AG10803 (cell line): ENCODE measurements at regions not wholly inside any gene's neighbourhood (a gene's known extent, or its start where the extent isn't known, plus 50 kb on each side); places are given as distances from the start of the nearest gene placed in this dataset.

Experiments
- DNase-seq: peaks from one replicate; pipeline ENCODE4 v3.0.0; 2010; ENCODE audit warnings: low read depth
- H3K4me3 ChIP-seq: 2 replicates; pipeline ENCODE4 v1.5.1; 2011; ENCODE audit warnings: mild to moderate bottlenecking, low read length, control low read depth
- TF ChIP-seq, protein P1 (sequence below): conservative IDR thresholded peaks from 2 replicates; pipeline ENCODE4 v1.5.1; 2011; ENCODE audit warnings: mild to moderate bottlenecking, low read length, control low read depth, inconsistent platforms

DNA sequence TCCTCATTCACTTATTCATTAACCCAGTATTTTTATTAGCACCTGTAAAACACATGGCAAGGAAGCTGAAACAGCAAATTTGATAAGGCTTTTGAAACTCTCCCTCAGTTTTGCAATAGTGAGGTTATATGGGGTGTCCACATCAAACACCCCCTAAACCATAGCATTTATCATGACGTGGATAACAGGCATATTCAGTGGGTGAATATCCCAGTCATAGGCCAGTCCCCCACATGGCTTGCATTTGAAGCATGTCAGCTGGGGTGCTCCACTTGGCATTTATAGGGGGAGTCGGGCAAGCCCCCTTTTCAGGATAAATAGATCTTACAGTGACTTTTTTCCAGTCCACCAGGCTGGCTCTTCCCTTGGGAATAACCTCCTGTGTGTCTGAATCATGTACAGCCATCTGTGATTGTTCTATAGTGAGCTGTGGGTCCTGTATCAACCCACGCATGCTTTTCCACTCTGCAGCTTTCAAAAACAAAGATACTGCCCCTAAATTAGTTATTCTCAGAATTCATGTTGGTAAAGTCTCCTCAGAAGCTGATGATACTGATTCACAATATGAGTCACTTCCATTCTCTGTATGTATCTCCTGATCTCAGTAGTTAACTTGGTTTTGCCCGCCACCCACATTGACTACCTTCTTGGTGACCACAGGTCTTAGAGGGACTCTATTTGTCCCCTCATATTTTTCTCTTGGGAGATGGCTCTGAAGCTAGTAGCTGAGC is 84.4 kb upstream of the SPIN1 start:
- no peak overlapping the region for H3K4me3 ChIP-seq
- TF ChIP-seq, protein P1, sequence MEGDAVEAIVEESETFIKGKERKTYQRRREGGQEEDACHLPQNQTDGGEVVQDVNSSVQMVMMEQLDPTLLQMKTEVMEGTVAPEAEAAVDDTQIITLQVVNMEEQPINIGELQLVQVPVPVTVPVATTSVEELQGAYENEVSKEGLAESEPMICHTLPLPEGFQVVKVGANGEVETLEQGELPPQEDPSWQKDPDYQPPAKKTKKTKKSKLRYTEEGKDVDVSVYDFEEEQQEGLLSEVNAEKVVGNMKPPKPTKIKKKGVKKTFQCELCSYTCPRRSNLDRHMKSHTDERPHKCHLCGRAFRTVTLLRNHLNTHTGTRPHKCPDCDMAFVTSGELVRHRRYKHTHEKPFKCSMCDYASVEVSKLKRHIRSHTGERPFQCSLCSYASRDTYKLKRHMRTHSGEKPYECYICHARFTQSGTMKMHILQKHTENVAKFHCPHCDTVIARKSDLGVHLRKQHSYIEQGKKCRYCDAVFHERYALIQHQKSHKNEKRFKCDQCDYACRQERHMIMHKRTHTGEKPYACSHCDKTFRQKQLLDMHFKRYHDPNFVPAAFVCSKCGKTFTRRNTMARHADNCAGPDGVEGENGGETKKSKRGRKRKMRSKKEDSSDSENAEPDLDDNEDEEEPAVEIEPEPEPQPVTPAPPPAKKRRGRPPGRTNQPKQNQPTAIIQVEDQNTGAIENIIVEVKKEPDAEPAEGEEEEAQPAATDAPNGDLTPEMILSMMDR, result no peak
- peak; percentile 41 for DNase-seq

DNA sequence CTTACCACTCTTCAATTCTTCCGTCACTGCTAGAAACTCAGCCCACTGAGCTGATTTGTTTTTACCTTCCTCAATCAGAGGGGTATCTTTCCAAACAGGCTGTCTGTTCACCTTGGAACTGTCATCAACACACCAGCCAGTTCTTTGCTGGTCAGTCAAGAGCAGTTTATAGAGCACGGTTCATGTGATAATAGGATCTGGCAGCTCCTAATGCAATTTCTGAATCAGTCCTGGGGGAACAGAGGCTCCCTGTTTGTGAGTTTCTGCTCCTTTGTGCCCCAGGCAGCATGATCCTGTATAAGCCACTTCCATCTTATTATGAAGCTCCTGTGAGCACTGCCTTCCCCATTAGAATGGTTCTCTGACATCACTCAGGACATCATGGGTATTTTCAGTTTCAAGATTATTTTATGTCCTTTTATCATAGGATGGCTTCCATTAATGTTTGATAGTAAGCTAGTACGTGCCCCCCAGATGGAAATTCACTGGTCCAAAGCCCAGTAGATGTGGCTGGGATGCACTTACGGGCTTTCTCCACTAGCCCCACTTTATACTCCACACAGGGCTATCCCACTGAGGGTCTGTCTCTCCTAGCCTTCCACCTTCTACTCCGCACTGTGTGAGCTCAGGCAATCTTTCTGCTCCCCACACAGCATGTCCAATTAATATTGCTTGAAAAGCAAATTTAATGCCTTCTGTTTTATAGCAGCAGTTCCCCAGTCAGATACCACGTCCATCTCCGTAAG is 85.5 kb upstream of the SPIN1 start:
- TF ChIP-seq, protein P1, result no peak
- no peak overlapping the region for H3K4me3 ChIP-seq
- DNase-seq, result no peak

DNA sequence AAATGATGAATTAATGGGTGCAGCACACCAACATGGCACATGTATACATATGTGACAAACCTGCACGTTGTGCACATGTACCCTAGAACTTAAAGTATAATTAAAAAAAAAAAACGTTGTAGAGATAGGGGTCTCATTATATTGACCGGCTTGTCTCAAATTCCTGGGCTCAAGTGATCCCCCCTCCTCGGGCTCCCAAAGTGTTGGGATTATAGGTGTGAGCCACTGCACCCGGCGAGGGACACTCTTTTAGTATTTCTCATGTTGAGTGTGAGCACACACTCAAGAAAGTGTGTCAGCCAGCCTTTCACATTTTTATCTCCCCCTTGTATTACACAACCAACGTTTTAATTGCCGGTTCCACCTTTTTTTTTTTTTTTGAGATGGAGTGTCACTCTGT is 87.7 kb upstream of the SPIN1 start:
- no peak for DNase-seq
- TF ChIP-seq, protein P1, result no peak

DNA sequence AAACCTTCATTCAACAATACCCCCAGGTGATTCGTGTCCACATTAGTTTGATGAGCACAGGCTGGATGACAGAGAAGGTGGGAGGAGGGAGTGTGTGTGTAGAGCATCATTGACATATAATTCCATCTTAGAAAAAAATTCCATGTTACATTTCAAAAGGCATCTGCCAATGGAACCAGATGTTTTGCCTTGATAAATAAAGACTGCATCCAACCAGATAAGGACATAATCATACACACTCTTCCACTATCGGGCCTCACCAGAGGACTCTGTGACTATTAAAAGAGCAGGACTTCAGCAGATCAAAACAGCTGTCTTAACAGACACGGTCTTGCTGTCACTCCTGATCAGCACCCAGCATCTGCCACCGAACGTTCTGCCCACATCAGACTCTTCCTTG is 96.4 kb upstream of the SPIN1 start:
- no peak for DNase-seq
- TF ChIP-seq, protein P1, result no peak
- no peak overlapping the region for H3K4me3 ChIP-seq

More for the DNA sequence above, 87.7 kb upstream of the SPIN1 start:
- H3K4me3 ChIP-seq, result no peak overlapping the region

DNA sequence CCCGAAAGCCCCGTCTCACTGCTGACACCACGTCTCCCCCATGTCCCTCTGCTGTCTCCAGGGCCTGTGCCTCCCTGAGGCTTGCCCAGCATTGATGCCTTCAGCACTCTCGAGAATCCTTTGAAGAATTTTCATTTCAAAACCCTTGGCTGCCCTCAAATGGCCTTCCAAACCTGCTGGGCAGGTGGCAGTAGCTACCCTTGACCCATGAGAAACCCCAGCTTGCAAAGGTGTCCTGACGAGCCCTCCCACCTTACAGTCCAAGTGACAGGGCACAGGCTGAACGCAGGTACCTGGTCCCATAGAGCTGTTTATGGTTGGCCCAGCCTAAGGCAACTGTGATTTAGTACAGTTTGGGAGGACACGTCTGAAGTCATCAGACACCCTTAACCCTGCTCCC is 97.2 kb upstream of the SPIN1 start:
- no peak for DNase-seq
- TF ChIP-seq, protein P1, result no peak
- no peak overlapping the region for H3K4me3 ChIP-seq

DNA sequence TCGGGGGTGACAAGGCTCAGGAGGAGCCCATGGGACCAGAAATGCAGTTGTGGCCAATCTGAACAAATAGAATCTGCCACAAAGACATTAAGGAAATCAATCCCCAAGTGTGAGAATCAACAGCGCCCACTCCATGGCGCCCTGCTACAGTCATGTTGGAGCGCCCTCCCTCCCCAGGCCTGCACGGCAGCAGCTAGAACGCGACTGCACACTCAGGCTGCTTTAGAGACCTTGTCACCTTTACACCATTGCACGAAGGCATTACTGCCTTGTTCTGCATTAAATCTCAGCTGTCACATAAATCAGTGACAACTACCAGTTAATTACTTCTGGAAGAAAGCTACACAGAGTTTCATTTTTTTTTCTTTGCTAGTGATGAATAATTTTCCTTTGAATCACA is 98.7 kb upstream of the SPIN1 start:
- TF ChIP-seq, protein P1, result no peak
- no peak overlapping the region for H3K4me3 ChIP-seq
- no peak for DNase-seq

DNA sequence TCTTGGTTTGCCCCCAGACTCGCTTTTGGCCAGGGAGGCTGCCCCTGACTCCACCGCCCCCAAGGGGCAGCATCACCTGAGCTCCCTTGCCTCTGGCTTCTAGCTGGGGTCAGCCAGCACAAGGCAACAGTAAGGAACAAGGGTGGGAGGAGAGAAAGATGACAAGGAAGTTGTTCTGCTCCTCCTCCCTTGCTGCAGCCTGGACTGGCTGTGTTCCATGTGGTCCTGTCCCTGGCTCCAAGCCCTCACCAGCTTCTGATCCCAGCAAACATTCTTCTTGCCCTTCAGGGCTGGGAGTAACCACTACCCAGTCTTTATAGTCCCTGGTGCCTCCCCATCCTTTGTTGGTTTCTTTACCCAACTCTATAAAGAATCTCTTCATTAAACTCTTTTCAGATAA is 100.3 kb upstream of the SPIN1 start:
- peak; percentile 22 for DNase-seq
- H3K4me3 ChIP-seq, result no peak overlapping the region
- TF ChIP-seq, protein P1, result no peak
